GM18951 (cell line): ENCODE measurements at regions not wholly inside any gene's neighbourhood (a gene's known extent, or its start where the extent isn't known, plus 50 kb on each side); places are given as distances from the start of the nearest gene placed in this dataset.

ENCODE experiments used
- POLR2A ChIP-seq: IDR thresholded peaks from 4 replicates; pipeline ENCODE4 v1.6.1; 2011; ENCODE audit warnings: mild to moderate bottlenecking; ENCODE audit not compliant: insufficient read length, insufficient read depth; ENCODE audit errors: extremely low read depth
- in situ Hi-C: fragments of 300-500 bp; cut with MboI; formaldehyde crosslinking; loops from one replicate; pipeline ENCODE4 v1.12.0; 2022; ENCODE audit warnings: low sequenced_read_pairs, mixed read lengths, inconsistent platforms; ENCODE audit not compliant: unreplicated experiment

- in situ Hi-C loops: no loop called here
- TF ChIP-seq POLR2A: no peak
Measured at GRCh38 chr3:189464799-189465198, 166.4 kb upstream of the TP63 start.

- TF ChIP-seq POLR2A: no peak
- in situ Hi-C loops: no loop called here
Measured at GRCh38 chr3:189466004-189466403, 165.2 kb upstream of the TP63 start.

- TF ChIP-seq POLR2A: no peak
- in situ Hi-C loops: no loop called here
Measured at GRCh38 chr3:189467451-189467850, 163.7 kb upstream of the TP63 start.

- in situ Hi-C loops: no loop called here
- TF ChIP-seq POLR2A: no peak
Measured at GRCh38 chr3:189474944-189475343, 156.2 kb upstream of the TP63 start.

GRCh38 chr3:189477614-189478013 lies 153.6 kb upstream of the TP63 start:
- TF ChIP-seq POLR2A: no peak
- in situ Hi-C loops: no loop called here

DNA sequence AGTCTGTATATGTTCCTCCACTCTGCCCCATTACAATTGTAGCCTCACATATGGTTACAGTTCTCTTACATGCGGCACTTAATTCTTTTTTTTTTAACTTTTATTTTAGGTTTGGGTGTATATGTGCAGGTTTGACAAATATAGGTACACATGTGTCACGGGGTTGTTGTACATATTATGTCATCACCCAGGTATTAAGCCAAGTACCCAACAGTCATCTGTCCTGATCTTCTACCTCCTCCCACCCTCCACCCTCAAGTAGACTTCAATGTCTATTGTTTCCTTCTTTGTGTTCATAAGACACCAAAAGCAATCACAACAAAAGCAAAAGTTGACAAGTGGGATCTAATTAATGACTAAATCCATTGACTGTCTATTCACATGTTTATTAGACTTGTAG lies 144.6 kb upstream of the TP63 start:
- in situ Hi-C loops: no loop called here
- no peak for TF ChIP-seq POLR2A

GRCh38 chr3:189488241-189488767 lies 142.9 kb upstream of the TP63 start:
- TF ChIP-seq POLR2A: no peak
- in situ Hi-C loops: no loop called here

GRCh38 chr3:189490337-189490736 lies 140.9 kb upstream of the TP63 start:
- in situ Hi-C loops: no loop called here

DNA sequence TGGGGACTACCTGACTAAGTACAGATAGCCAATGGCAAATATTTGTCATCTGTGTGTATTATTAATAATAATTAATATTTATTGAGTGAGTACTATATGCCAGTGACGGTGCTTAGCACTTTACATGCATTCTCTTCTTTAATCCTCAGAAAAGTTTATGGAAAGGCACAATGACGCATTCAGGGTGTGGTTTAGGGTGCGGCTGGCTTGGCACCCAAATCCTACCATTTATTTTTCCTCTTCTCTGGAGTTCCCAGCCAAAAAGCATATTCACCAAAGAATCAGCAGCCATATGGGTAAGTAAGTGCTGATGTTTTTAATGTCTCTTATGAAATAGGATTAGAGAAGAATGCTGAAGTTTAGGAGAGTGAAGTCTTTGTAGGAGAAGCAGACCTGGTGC lies 140.4 kb upstream of the TP63 start:
- in situ Hi-C loops: no loop called here
- TF ChIP-seq POLR2A: no peak

More at GRCh38 chr3:189490337-189490736, 140.9 kb upstream of the TP63 start:
- no peak for TF ChIP-seq POLR2A

- TF ChIP-seq POLR2A: no peak
Measured at GRCh38 chr3:189491831-189492230, 139.4 kb upstream of the TP63 start.

DNA sequence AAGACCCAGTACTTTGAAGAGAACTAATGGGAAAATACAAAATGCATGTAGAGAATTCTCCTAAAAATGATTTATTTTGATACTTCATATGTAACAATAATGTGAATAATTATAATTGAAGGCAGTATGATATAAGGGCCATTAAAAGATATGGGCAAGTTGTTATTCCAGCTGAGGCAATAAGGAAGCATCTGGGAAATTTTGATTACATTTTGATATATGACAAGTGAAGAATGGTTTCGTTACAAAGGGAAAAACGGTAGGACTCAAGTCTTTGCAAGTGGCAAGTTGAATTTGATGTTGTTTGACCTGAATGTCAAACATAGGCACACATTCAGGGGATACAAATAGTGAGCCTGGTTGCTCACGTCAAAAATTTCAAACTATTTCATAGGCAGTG lies 137.9 kb upstream of the TP63 start:
- in situ Hi-C loops: no loop called here
- TF ChIP-seq POLR2A: no peak

More at GRCh38 chr3:189491831-189492230, 139.4 kb upstream of the TP63 start:
- in situ Hi-C loops: no loop called here

GRCh38 chr3:189494632-189495031 lies 136.6 kb upstream of the TP63 start:
- TF ChIP-seq POLR2A: no peak

DNA sequence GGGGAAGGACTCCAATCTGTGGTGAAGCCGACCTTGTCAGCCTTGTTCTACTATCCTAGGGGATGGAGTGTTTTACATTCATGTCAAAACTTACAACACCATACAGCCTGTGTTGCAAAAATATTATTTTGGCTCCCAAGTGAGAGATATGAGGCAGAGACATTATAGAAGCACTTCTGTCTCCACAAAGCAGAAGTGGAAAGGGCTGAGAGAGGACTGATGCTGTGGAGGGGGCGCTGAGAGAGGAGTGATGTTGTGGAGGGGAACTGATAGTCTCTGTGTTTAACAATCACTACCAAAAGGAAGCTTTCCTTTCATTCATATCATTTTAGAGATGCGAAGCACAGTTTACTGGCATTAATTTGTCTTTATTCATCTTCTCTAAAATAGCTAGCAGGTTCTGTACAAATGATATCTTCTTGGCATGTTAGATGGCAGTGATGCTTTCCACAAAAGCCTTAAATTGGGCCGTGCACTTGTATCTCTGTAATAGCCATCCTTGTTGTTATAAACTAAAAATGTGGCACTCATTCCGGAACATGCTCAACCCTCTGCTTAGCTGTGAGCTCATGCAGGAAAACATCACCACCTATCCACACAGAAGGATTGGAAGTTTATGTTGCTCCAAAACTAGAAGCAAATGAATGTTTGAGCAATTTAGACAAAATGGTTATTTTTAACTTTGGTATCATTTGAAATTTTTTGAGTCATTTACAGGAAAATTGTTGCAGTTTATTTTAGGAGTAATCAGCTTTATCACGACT lies 134.6 kb upstream of the TP63 start:
- in situ Hi-C loops: no loop called here
- no peak for TF ChIP-seq POLR2A

More at GRCh38 chr3:189494632-189495031, 136.6 kb upstream of the TP63 start:
- in situ Hi-C loops: no loop called here

GRCh38 chr3:189498995-189499704 lies 132.0 kb upstream of the TP63 start:
- no peak for TF ChIP-seq POLR2A
- in situ Hi-C loops: no loop called here
